Stomach smooth muscle (tissue), 2 donors: ENCODE measurements at regions not wholly inside any gene's neighbourhood (a gene's known extent, or its start where the extent isn't known, plus 50 kb on each side); places are given as distances from the start of the nearest gene placed in this dataset.
"Not testable (repeated sequence)": the region's sequence is repeated elsewhere in the genome, so short reads cannot be mapped to it uniquely, and the experiment has no call there.

Experiments used
- H3K27ac ChIP-seq: one replicate; pipeline ENCODE4 v1.7.0; 2013; ENCODE audit warnings: mild to moderate bottlenecking, low read length, inconsistent platforms
- H3K27me3 ChIP-seq, 2 donors: one replicate each; pipeline ENCODE4 v1.7.0; 2013; ENCODE audit warnings: low read length in 2 of 2; ENCODE audit not compliant: insufficient read depth in 2 of 2, control insufficient read depth in 1 of 2
- H3K36me3 ChIP-seq, 2 donors: one replicate each; pipeline ENCODE4 v1.7.0; 2013; ENCODE audit warnings: low read length in 2 of 2; ENCODE audit not compliant: control insufficient read depth in 2 of 2, insufficient read depth in 2 of 2
- H3K4me1 ChIP-seq: one replicate; pipeline ENCODE4 v1.7.0; 2013; ENCODE audit warnings: low read length; ENCODE audit not compliant: control insufficient read depth, insufficient read depth
- H3K4me3 ChIP-seq, 2 donors: one replicate each; pipeline ENCODE4 v1.7.0; 2013; ENCODE audit warnings: low read length in 2 of 2
- H3K9ac ChIP-seq, 2 donors: one replicate each; pipeline ENCODE4 v1.7.0; 2013; ENCODE audit warnings: low read length in 2 of 2, mild to moderate bottlenecking in 1 of 2
- H3K9me3 ChIP-seq, 2 donors: one replicate each; pipeline ENCODE4 v1.7.0; 2013; ENCODE audit warnings: low read length in 2 of 2; ENCODE audit not compliant: control insufficient read depth in 2 of 2
- donor health status: healthy.
- donor health status: Pancreatic carcinoma.

DNA sequence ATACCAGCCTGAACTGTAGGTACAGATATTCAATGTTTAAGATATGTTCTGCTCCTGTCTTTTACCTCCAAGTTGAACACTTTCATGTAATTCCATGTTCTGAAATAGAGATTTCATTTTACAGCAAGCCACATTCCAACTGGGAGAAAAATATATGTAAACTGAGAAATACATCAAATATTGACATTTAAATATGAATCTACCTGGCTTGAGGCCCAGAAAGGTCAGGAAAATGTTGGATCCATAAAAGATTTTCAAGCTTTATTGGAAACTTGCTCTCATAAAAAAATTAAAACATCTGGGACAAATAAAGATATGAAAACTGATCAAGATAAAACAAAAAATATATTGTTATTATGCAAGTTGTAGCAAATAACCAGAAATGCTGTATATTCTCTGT is 1078.7 kb upstream of the ATXN8OS start:
- H3K9me3 ChIP-seq = no peaks in the 10 kb centered on the region
- H3K4me3 ChIP-seq = no peak overlapping the region
- H3K27ac ChIP-seq = no peak overlapping the region
- no peak overlapping the region for H3K9ac ChIP-seq
- no peaks in the 10 kb centered on the region for H3K27me3 ChIP-seq
- no peaks in the 10 kb centered on the region for H3K36me3 ChIP-seq
- H3K4me1 ChIP-seq = no peaks in the 10 kb centered on the region

- no peaks in the 10 kb centered on the region for H3K9me3 ChIP-seq
- H3K36me3 ChIP-seq = no peaks in the 10 kb centered on the region
- H3K4me3 ChIP-seq = no peak overlapping the region
- no peak overlapping the region for H3K9ac ChIP-seq
- no peaks in the 10 kb centered on the region for H3K4me1 ChIP-seq
- no peaks in the 10 kb centered on the region for H3K27me3 ChIP-seq
- no peak overlapping the region for H3K27ac ChIP-seq
Measured at GRCh38 chr13:69020120-69020519, 1087.5 kb upstream of the ATXN8OS start.

GRCh38 chr13:69018173-69018572 is 1089.5 kb upstream of the ATXN8OS start:
- H3K9ac ChIP-seq, H3K4me3 ChIP-seq, H3K9me3 ChIP-seq, H3K4me1 ChIP-seq, H3K27ac ChIP-seq, H3K27me3 ChIP-seq, H3K36me3 ChIP-seq: not testable (repeated sequence)

DNA sequence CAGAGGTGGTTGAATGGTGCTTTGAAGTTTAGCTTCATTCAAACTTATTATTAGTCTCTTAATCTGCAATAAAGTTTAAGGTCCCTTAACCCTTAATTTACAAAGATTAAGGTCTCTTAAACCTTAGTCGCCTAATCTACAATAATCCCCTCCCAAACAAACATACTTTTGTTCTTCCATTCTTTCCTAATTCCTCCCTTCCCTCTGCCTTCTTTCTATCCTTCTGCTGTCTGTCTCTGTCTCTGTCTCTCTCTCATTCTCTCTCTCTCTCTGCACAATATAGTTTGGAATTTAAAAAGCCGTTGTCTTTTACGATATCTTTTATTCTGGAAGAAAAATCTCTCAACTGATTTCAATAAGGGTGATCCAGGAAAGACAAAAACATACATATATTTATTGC is 1096.8 kb upstream of the ATXN8OS start:
- Histone ChIP-seq H3K27me3 (no peaks in the 10 kb centered on the region), H3K9ac (no peak overlapping the region), H3K27ac (no peak overlapping the region), H3K4me1 (no peaks in the 10 kb centered on the region), H3K9me3 (no peaks in the 10 kb centered on the region), H3K36me3 (no peaks in the 10 kb centered on the region), H3K4me3 (no peak overlapping the region)

- no peaks in the 10 kb centered on the region for H3K36me3 ChIP-seq
- no peaks in the 10 kb centered on the region for H3K9me3 ChIP-seq
- H3K27me3 ChIP-seq = no peaks in the 10 kb centered on the region
- H3K27ac ChIP-seq = no peak overlapping the region
- no peaks in the 10 kb centered on the region for H3K4me1 ChIP-seq
- H3K4me3 ChIP-seq = no peak overlapping the region
- no peak overlapping the region for H3K9ac ChIP-seq
Measured at GRCh38 chr13:69008499-69008898, 1099.1 kb upstream of the ATXN8OS start.

DNA sequence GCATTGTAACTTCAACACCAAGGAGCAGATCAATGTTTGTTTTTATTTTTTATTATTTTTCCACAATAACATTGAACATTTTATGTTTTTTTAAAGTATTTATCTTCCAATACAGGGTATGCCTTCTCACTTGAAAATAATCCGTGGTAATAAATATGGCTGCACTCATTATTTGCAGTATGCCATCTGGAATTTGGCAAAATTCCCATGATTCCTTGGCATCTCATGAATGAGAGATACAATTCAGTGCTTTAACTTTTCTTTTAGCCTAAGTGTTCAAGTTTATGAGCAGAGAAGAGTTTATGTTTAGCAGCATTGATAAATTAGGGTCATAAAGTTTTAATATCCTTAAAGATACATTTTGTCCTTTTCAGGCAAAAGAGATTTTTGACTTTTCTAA is 1109.6 kb upstream of the ATXN8OS start:
- Histone ChIP-seq H3K4me1 (no peaks in the 10 kb centered on the region), H3K27ac (no peak overlapping the region), H3K36me3 (no peaks in the 10 kb centered on the region), H3K27me3 (no peaks in the 10 kb centered on the region), H3K9me3 (no peaks in the 10 kb centered on the region), H3K9ac (no peak overlapping the region), H3K4me3 (no peak overlapping the region)

- Histone ChIP-seq H3K36me3 (no peaks in the 10 kb centered on the region), H3K4me3 (no peak overlapping the region), H3K9ac (no peak overlapping the region), H3K4me1 (no peaks in the 10 kb centered on the region), H3K9me3 (no peaks in the 10 kb centered on the region), H3K27ac (no peak overlapping the region), H3K27me3 (no peaks in the 10 kb centered on the region)
Measured at GRCh38 chr13:68996668-68997025, 1111.0 kb upstream of the ATXN8OS start.

DNA sequence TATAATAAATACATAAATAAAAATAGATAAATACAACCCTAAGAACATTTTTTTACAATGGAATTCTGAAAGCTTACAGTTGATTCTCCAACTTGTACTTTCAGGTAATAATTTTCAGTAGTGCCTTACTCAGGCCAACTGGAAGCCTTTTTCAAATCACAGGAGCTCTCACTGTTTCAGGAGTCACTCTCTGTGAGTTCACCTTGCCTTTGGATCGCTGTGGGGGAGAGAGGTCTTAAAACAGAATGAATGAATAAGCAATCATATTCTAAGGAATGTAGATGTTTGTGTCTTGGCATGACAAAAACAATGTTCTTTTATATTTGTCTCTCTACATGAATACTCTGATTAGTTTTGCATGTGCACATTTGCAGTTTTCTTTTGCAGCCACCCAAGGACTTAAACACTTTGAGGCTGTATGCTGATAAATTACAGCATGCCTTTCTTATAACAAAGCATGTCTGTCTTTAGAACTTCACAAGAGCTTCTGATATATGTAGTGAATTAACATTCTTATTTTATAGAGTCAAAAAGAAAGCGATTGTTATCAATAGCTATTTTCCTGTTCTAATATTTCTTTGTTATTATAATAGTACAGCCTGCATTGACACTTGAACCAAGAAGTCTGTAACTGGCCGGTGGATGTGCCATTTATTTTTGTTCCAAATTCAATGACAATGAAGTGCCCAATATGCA is 1111.5 kb upstream of the ATXN8OS start:
- no peaks in the 10 kb centered on the region for H3K4me1 ChIP-seq
- H3K27ac ChIP-seq = no peak overlapping the region
- no peak overlapping the region for H3K4me3 ChIP-seq
- no peaks in the 10 kb centered on the region for H3K36me3 ChIP-seq
- H3K9ac ChIP-seq = no peak overlapping the region
- H3K27me3 ChIP-seq = no peaks in the 10 kb centered on the region
- H3K9me3 ChIP-seq = no peaks in the 10 kb centered on the region

GRCh38 chr13:68993154-68993553 is 1114.5 kb upstream of the ATXN8OS start:
- Histone ChIP-seq H3K9me3 (no peaks in the 10 kb centered on the region), H3K9ac (no peak overlapping the region), H3K27ac (no peak overlapping the region), H3K27me3 (no peaks in the 10 kb centered on the region), H3K4me1 (no peaks in the 10 kb centered on the region), H3K36me3 (no peaks in the 10 kb centered on the region), H3K4me3 (no peak overlapping the region)

- no peak overlapping the region for H3K4me3 ChIP-seq
- H3K36me3 ChIP-seq = no peaks in the 10 kb centered on the region
- H3K4me1 ChIP-seq = no peaks in the 10 kb centered on the region
- no peak overlapping the region for H3K9ac ChIP-seq
- H3K27me3 ChIP-seq = no peaks in the 10 kb centered on the region
- H3K9me3 ChIP-seq = peaks cover 0 to 3% of the 10 kb centered on the region in 2 donors
- H3K27ac ChIP-seq = no peak overlapping the region
Measured at GRCh38 chr13:68988176-68988575, 1119.5 kb upstream of the ATXN8OS start.

DNA sequence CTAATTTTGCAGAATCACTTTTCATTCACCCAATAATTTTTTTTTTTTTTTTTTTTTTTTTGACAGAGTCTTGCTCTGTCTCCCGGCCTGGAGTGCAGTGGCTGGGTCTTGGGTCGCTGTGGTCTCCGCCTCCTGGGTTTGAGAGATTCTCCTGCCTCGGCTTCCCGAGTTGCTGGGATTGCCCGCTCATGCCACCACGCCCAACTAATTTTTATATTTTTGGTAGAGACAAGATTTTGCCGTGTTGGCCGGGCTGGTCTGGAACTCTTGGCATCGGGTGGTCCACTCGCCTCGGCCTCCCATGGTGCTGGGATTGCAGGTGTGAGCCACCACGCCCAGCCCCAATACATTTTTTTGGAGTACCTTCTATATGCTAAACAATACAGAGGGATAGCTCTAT is 1120.0 kb upstream of the ATXN8OS start:
- Histone ChIP-seq H3K4me1 (no peaks in the 10 kb centered on the region), H3K27me3 (no peaks in the 10 kb centered on the region), H3K9me3 (peaks cover 0 to 3% of the 10 kb centered on the region in 2 donors), H3K4me3 (no peak overlapping the region), H3K27ac (no peak overlapping the region), H3K36me3 (no peaks in the 10 kb centered on the region), H3K9ac (no peak overlapping the region)
